H1 (cell line): ENCODE measurements at regions not wholly inside any gene's neighbourhood (a gene's known extent, or its start where the extent isn't known, plus 50 kb on each side); places are given as distances from the start of the nearest gene placed in this dataset.

Source experiments
- CTCF ChIA-PET: fragments of 300-600 bp; sonication (Branson Sonifier 250); formaldehyde crosslinking; loops from one replicate; lab custom pipeline; 2021; ENCODE audit not compliant: partially characterized antibody; lab: Charles Lee
- POLR2A ChIA-PET: fragments of 300-600 bp; sonication (Branson Sonifier 250); formaldehyde crosslinking; loops from one replicate; lab custom pipeline; 2021; ENCODE audit warnings: inconsistent platforms; ENCODE audit not compliant: partially characterized antibody; lab: Charles Lee
- DNase-seq, 2 experiments: peaks; one replicate each; pipeline versions ENCODE4 v3.0.0 to v3.0.0-alpha.2; 2010 to 2022; ENCODE audit warnings: low spot score in 2 of 2, low read depth in 1 of 2, mixed read lengths in 1 of 2
- FAIRE-seq: peaks from 2 replicates; lab custom pipeline; 2011; peaks lifted over from hg19 to GRCh38; lab: Jason Lieb, UNC
- H2AFZ ChIP-seq: 2 replicates; pipeline ENCODE4 v1.8.1; 2012; ENCODE audit warnings: low read length, inconsistent platforms
- H2AK5ac ChIP-seq: 2 replicates; pipeline ENCODE4 v1.6.1; 2013; ENCODE audit warnings: low read depth, low read length
- H2BK120ac ChIP-seq: replicated peaks from 2 replicates; pipeline ENCODE3; 2013; ENCODE audit warnings: low read depth, low read length, inconsistent platforms
- H2BK12ac ChIP-seq: 2 replicates; pipeline ENCODE4 v1.6.1; 2013; ENCODE audit warnings: low read depth, low read length
- H2BK15ac ChIP-seq: 2 replicates; pipeline ENCODE4 v1.6.1; 2013; ENCODE audit warnings: low read length
- H2BK20ac ChIP-seq: 2 replicates; pipeline ENCODE4 v1.6.1; 2013; ENCODE audit warnings: low read length
- H2BK5ac ChIP-seq: 2 replicates; pipeline ENCODE4 v1.6.1; 2013; ENCODE audit warnings: low read depth, low read length
- H3K14ac ChIP-seq: 2 replicates; pipeline ENCODE4 v1.6.1; 2013; ENCODE audit warnings: inconsistent platforms; ENCODE audit not compliant: insufficient read length
- H3K18ac ChIP-seq: 2 replicates; pipeline ENCODE4 v1.6.1; 2013; ENCODE audit warnings: low read length; ENCODE audit errors: extremely low read depth
- H3K23ac ChIP-seq: 2 replicates; pipeline ENCODE4 v1.6.1; 2013; ENCODE audit warnings: inconsistent platforms; ENCODE audit not compliant: insufficient read length
- H3K23me2 ChIP-seq: 2 replicates; pipeline ENCODE4 v1.6.1; 2013; ENCODE audit warnings: low read depth, low read length
- H3K27ac ChIP-seq: 2 replicates; pipeline ENCODE4 v1.6.1; 2011; ENCODE audit warnings: low read depth, low read length, inconsistent platforms
- H3K27me3 ChIP-seq, 4 experiments: replicated peaks in 1 of 4; 1 replicate in 1 of 4; 2 replicates in 3 of 4; pipeline versions ENCODE4 v1.6.1 to v1.8.1; 2011 to 2013; ENCODE audit warnings: low read length in 3 of 4, mild to moderate bottlenecking in 3 of 4, inconsistent platforms in 2 of 4, mixed read lengths in 2 of 4, moderate library complexity in 1 of 4; ENCODE audit not compliant: control insufficient read depth in 3 of 4, insufficient read depth in 3 of 4; ENCODE audit errors: extremely low read depth in 1 of 4
- H3K36me3 ChIP-seq, 4 experiments: 2 replicates each; pipeline versions ENCODE4 v1.6.1 to v1.8.1; 2011 to 2013; ENCODE audit warnings: mild to moderate bottlenecking in 4 of 4, low read length in 3 of 4, moderate library complexity in 2 of 4, control low read depth in 1 of 4, inconsistent platforms in 1 of 4; ENCODE audit not compliant: insufficient read depth in 4 of 4, control insufficient read depth in 2 of 4
- H3K4ac ChIP-seq: replicated peaks from 2 replicates; pipeline ENCODE3; 2013; ENCODE audit warnings: low read length, low read depth, mixed read lengths, inconsistent platforms; ENCODE audit not compliant: insufficient read length
- H3K4me1 ChIP-seq, 4 experiments: replicated peaks in 1 of 4; 1 replicate in 1 of 4; 2 replicates in 3 of 4; pipeline versions ENCODE4 v1.6.1 to v1.8.1; 2011 to 2013; ENCODE audit warnings: low read length in 3 of 4, inconsistent platforms in 2 of 4, mixed read lengths in 1 of 4; ENCODE audit not compliant: insufficient read depth in 4 of 4, control insufficient read depth in 3 of 4
- H3K4me2 ChIP-seq, 2 experiments: 2 replicates each; pipeline versions ENCODE4 v1.6.1 to v1.8.1; 2011 to 2013; ENCODE audit warnings: low read depth in 2 of 2, low read length in 2 of 2, control low read depth in 1 of 2, inconsistent platforms in 1 of 2, mild to moderate bottlenecking in 1 of 2; ENCODE audit not compliant: insufficient read depth in 1 of 2
- H3K4me3 ChIP-seq, 4 experiments: fragments of 200-600, 300-600 bp in 1 of 4; sonication (generic), shearing (Covaris generic), sonication (Bioruptor Twin) in 1 of 4; 2 replicates each; pipeline versions ENCODE4 v1.5.1 to v1.8.1; 2011 to 2016; ENCODE audit warnings: low read length in 4 of 4, low read depth in 3 of 4, control low read depth in 2 of 4, inconsistent platforms in 2 of 4, mild to moderate bottlenecking in 2 of 4, mixed read lengths in 1 of 4, moderate library complexity in 1 of 4; ENCODE audit not compliant: insufficient read depth in 2 of 4; ENCODE audit errors: extremely low read depth in 1 of 4
- H3K56ac ChIP-seq: replicated peaks from 2 replicates; pipeline ENCODE3; 2013; ENCODE audit warnings: low read depth, mild to moderate bottlenecking, mixed read lengths, low read length, inconsistent platforms; ENCODE audit not compliant: insufficient read length
- H3K79me1 ChIP-seq: 2 replicates; pipeline ENCODE4 v1.6.1; 2013; ENCODE audit warnings: low read depth, low read length, control low read depth
- H3K79me2 ChIP-seq, 2 experiments: 2 replicates each; pipeline versions ENCODE4 v1.6.1 to v1.8.1; 2012 to 2013; ENCODE audit warnings: low read length in 2 of 2, mild to moderate bottlenecking in 2 of 2, inconsistent platforms in 1 of 2; ENCODE audit not compliant: insufficient read depth in 2 of 2, control insufficient read depth in 1 of 2
- H3K9ac ChIP-seq, 4 experiments: replicated peaks in 1 of 4; 1 replicate in 1 of 4; 2 replicates in 3 of 4; pipeline versions ENCODE4 v1.6.1 to v1.8.1; 2011 to 2013; ENCODE audit warnings: low read depth in 3 of 4, low read length in 3 of 4, control low read depth in 2 of 4, mild to moderate bottlenecking in 2 of 4, moderate library complexity in 2 of 4, inconsistent platforms in 1 of 4; ENCODE audit errors: extremely low read depth in 1 of 4
- H3K9me3 ChIP-seq, 2 experiments: 2 replicates each; pipeline versions ENCODE4 v1.6.1 to v1.8.1; 2012 to 2013; ENCODE audit warnings: mild to moderate bottlenecking in 2 of 2, moderate library complexity in 2 of 2, control low read depth in 1 of 2, inconsistent platforms in 1 of 2, low read depth in 1 of 2, low read length in 1 of 2, mixed read lengths in 1 of 2; ENCODE audit not compliant: insufficient read depth in 2 of 2
- H4K20me1 ChIP-seq, 2 experiments: replicated peaks in 1 of 2; 2 replicates each; pipeline versions ENCODE3 to v1.8.1; 2011 to 2013; ENCODE audit warnings: inconsistent platforms in 2 of 2, low read length in 2 of 2, mild to moderate bottlenecking in 1 of 2; ENCODE audit not compliant: insufficient read depth in 2 of 2, control insufficient read depth in 1 of 2
- H4K5ac ChIP-seq: 2 replicates; pipeline ENCODE4 v1.6.1; 2013; ENCODE audit warnings: low read length, low read depth, mixed read lengths, inconsistent platforms; ENCODE audit not compliant: insufficient read length
- H4K8ac ChIP-seq: 2 replicates; pipeline ENCODE4 v1.8.0; 2013; ENCODE audit warnings: mild to moderate bottlenecking, moderate library complexity, low read length, inconsistent platforms; ENCODE audit not compliant: insufficient read depth; ENCODE audit errors: extremely low read depth
- H4K91ac ChIP-seq: replicated peaks from 2 replicates; pipeline ENCODE3; 2013; ENCODE audit warnings: low read length, mixed read lengths, inconsistent platforms; ENCODE audit not compliant: insufficient read length
- CBX8 ChIP-seq: fragments of 300-800, 300-1000 bp; sonication (generic); IDR thresholded peaks from 2 replicates; pipeline ENCODE4 v1.7.1; 2016; ENCODE audit warnings: low read depth, low read length, borderline replicate concordance
- CREB1 ChIP-seq: IDR thresholded peaks from 2 replicates; pipeline ENCODE4 v1.6.1; 2012; ENCODE audit warnings: inconsistent platforms
- CTBP2 ChIP-seq: IDR thresholded peaks from 2 replicates; pipeline ENCODE4 v1.7.0; 2011; ENCODE audit warnings: borderline replicate concordance, mild to moderate bottlenecking, moderate library complexity, mixed read lengths, low read length; ENCODE audit not compliant: insufficient read depth, insufficient read length
- EGR1 ChIP-seq: IDR thresholded peaks from 2 replicates; pipeline ENCODE4 v1.6.1; 2011; ENCODE audit warnings: low read depth, low read length, borderline replicate concordance
- PHF8 ChIP-seq: fragments of 200-600 bp; sonication (generic); conservative IDR thresholded peaks from 2 replicates; pipeline ENCODE4 v1.7.1; 2012; ENCODE audit warnings: low read depth, mild to moderate bottlenecking, inconsistent platforms, low read length, moderate library complexity
- RNF2 ChIP-seq: fragments of 200-900, 300-1000 bp; sonication (generic); IDR thresholded peaks from 2 replicates; pipeline ENCODE4 v1.7.1; 2016; ENCODE audit warnings: borderline replicate concordance, low read depth, mild to moderate bottlenecking, antibody characterized with exemption, low read length; ENCODE audit not compliant: poor library complexity, severe bottlenecking; ENCODE audit errors: missing control alignments
- SIN3A ChIP-seq, 2 experiments: IDR thresholded peaks in 1 of 2; conservative IDR thresholded peaks in 1 of 2; 2 replicates each; pipeline ENCODE4 v1.6.1; 2011 to 2012; ENCODE audit warnings: low read length in 2 of 2, improper control_type of control experiment in 1 of 2, low read depth in 1 of 2, mild to moderate bottlenecking in 1 of 2
- SUZ12 ChIP-seq: fragments of 200-600 bp; sonication (generic); IDR thresholded peaks from 2 replicates; pipeline ENCODE4 v1.6.1; 2012; ENCODE audit warnings: mild to moderate bottlenecking, inconsistent platforms, low read length, moderate library complexity, mixed read lengths
- WGBS, 2 experiments: shearing (Covaris generic) in 1 of 2; methylation state at CpG; one replicate each; pipeline versions ENCODE4 v1.1.6 to v1.1.7; 2013 to 2015; ENCODE audit warnings: low lambda C conversion rate in 2 of 2, mixed read lengths in 2 of 2, inconsistent platforms in 1 of 2, low coverage in 1 of 2, missing lambda C conversion rate in 1 of 2; ENCODE audit not compliant: insufficient replicate concordance in 2 of 2, insufficient coverage in 1 of 2, insufficient read length in 1 of 2; ENCODE audit errors: extremely low coverage in 1 of 2, missing lambda C conversion rate in 1 of 2; 5-methylcytosine and 5-hydroxymethylcytosine counted together
- TF ChIP-seq, protein P1 (sequence below): IDR thresholded peaks from 2 replicates; pipeline ENCODE4 v1.6.1; 2012; ENCODE audit warnings: inconsistent platforms
- TF ChIP-seq, protein P2 (sequence below): IDR thresholded peaks from 2 replicates; pipeline ENCODE4 v1.6.1; 2012; ENCODE audit warnings: low read length, inconsistent platforms

GRCh38 chr22:48665311-48665995 is 1162.2 kb downstream of the BRD1 start:
- Histone ChIP-seq H3K23ac (no peak overlapping the region), H2BK12ac (no peak overlapping the region), H3K27me3 (no peaks in the 10 kb centered on the region), H3K79me2 (no peaks in the 10 kb centered on the region), H3K9ac (no peak overlapping the region), H2AFZ (no peak overlapping the region), H2BK120ac (no peak overlapping the region), H2BK20ac (no peak overlapping the region), H3K23me2 (no peaks in the 10 kb centered on the region), H4K91ac (no peak overlapping the region), H3K79me1 (no peaks in the 10 kb centered on the region; the same call in 1 of the 2 replicates), H3K36me3 (no peaks in the 10 kb centered on the region), H3K56ac (no peak overlapping the region), H4K20me1 (peaks cover 0 to 3% of the 10 kb centered on the region in 2 experiments), H3K14ac (no peak overlapping the region), H3K9me3 (peaks cover 7 to 12% of the 10 kb centered on the region in 2 experiments), H4K8ac (no peak overlapping the region), H2BK5ac (no peak overlapping the region), H3K4me3 (no peak overlapping the region), H3K18ac (no peak overlapping the region), H3K4ac (no peak overlapping the region), H2BK15ac (no peak overlapping the region), H4K5ac (no peak overlapping the region), H3K4me2 (no peak overlapping the region), H3K4me1 (no peaks in the 10 kb centered on the region; a peak in 1 of 7 replicates), H3K27ac (no peak overlapping the region), H2AK5ac (no peak overlapping the region)
- no peak for FAIRE-seq
- ChIA-PET CTCF (no interaction called here), POLR2A (no interaction called here)
- DNase-seq, result no peak
- WGBS, 2 experiments, result 89% methylated on average over 18 of the region's 22 CpGs; no CpG with 5 or more reads in 1 of the 2 experiments
- no peak for TF ChIP-seq RNF2
- no peak for TF ChIP-seq PHF8
- no peak for TF ChIP-seq EGR1
- no peak for TF ChIP-seq CTBP2
- no peak for TF ChIP-seq CREB1
- TF ChIP-seq, protein P1, sequence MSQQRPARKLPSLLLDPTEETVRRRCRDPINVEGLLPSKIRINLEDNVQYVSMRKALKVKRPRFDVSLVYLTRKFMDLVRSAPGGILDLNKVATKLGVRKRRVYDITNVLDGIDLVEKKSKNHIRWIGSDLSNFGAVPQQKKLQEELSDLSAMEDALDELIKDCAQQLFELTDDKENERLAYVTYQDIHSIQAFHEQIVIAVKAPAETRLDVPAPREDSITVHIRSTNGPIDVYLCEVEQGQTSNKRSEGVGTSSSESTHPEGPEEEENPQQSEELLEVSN, result no peak
- no peak for TF ChIP-seq CBX8
- TF ChIP-seq, protein P2, sequence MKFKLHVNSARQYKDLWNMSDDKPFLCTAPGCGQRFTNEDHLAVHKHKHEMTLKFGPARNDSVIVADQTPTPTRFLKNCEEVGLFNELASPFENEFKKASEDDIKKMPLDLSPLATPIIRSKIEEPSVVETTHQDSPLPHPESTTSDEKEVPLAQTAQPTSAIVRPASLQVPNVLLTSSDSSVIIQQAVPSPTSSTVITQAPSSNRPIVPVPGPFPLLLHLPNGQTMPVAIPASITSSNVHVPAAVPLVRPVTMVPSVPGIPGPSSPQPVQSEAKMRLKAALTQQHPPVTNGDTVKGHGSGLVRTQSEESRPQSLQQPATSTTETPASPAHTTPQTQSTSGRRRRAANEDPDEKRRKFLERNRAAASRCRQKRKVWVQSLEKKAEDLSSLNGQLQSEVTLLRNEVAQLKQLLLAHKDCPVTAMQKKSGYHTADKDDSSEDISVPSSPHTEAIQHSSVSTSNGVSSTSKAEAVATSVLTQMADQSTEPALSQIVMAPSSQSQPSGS, result no peak
- no peak for TF ChIP-seq SUZ12
- no peak for TF ChIP-seq SIN3A (conservative IDR thresholded peaks at IDR 0.05 in 1 of 2, IDR thresholded peaks at IDR 0.05 in 1 of 2; ENCODE audit: low read depth in 1 of 2, low read length in 2 of 2)
